Mesodermal cell (in vitro differentiated cells): ENCODE measurements at regions not wholly inside any gene's neighbourhood (a gene's known extent, or its start where the extent isn't known, plus 50 kb on each side); places are given as distances from the start of the nearest gene placed in this dataset.
A peak's percentile ranks its signal among the peaks of the same experiment; 100 is the strongest.
"Not testable (repeated sequence)": the region's sequence is repeated elsewhere in the genome, so short reads cannot be mapped to it uniquely, and the experiment has no call there.

Experiments used
- H3K27ac ChIP-seq: 2 replicates; pipeline ENCODE4 v1.7.0; 2013; ENCODE audit warnings: mild to moderate bottlenecking, low read depth, low read length, moderate library complexity; ENCODE audit not compliant: severe bottlenecking
- H3K36me3 ChIP-seq: 2 replicates; pipeline ENCODE4 v1.7.1; 2013; ENCODE audit warnings: mild to moderate bottlenecking, low read length, moderate library complexity; ENCODE audit not compliant: control insufficient read depth, insufficient read depth
- H3K4me1 ChIP-seq: one replicate; pipeline ENCODE4 v1.7.1; 2013; ENCODE audit warnings: mild to moderate bottlenecking, low read length; ENCODE audit not compliant: insufficient read depth, control insufficient read depth, poor library complexity, severe bottlenecking
- H3K4me3 ChIP-seq: 2 replicates; pipeline ENCODE4 v1.7.0; 2013; ENCODE audit warnings: low read length, control low read depth, mild to moderate bottlenecking; ENCODE audit not compliant: insufficient read depth, poor library complexity, severe bottlenecking; ENCODE audit errors: extremely low read depth
- H3K9me3 ChIP-seq: 2 replicates; pipeline ENCODE4 v1.7.1; 2013; ENCODE audit warnings: mild to moderate bottlenecking, low read length, moderate library complexity; ENCODE audit not compliant: control insufficient read depth
- WGBS, 2 experiments: methylation state at CpG; one replicate each; pipeline ENCODE4 v1.1.5; 2013; ENCODE audit warnings: missing lambda C conversion rate in 2 of 2; ENCODE audit not compliant: insufficient coverage in 2 of 2; 5-methylcytosine and 5-hydroxymethylcytosine counted together

DNA sequence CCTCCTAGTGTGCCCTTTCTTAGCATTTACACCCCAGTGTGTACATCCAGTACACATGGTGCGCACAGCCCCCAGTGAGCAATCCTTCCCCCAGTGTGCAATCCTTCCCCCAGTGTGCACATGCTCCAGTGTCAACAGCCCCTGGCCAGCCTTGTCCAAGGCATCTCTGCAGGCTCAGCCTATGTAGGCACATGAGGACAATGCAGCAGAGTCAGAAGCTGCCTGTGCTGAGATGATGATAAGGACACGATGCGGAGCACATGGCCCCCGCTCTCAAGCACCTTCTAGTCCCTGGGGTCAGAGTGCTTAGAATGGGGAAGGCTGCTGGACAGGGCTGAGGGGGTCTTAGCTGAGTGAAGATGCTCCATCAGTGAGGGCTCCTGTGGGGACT is 69.8 kb downstream of the GADD45G start:
- H3K36me3 ChIP-seq, result no peaks in the 10 kb centered on the region
- no peak overlapping the region for H3K27ac ChIP-seq
- no peaks in the 10 kb centered on the region for H3K9me3 ChIP-seq
- H3K4me1 ChIP-seq, result peaks cover 14% of the 10 kb centered on the region
- H3K4me3 ChIP-seq, result no peak overlapping the region
- WGBS, 2 experiments, result 89 to 94% methylated on average over 4 of the region's 4 CpGs

DNA sequence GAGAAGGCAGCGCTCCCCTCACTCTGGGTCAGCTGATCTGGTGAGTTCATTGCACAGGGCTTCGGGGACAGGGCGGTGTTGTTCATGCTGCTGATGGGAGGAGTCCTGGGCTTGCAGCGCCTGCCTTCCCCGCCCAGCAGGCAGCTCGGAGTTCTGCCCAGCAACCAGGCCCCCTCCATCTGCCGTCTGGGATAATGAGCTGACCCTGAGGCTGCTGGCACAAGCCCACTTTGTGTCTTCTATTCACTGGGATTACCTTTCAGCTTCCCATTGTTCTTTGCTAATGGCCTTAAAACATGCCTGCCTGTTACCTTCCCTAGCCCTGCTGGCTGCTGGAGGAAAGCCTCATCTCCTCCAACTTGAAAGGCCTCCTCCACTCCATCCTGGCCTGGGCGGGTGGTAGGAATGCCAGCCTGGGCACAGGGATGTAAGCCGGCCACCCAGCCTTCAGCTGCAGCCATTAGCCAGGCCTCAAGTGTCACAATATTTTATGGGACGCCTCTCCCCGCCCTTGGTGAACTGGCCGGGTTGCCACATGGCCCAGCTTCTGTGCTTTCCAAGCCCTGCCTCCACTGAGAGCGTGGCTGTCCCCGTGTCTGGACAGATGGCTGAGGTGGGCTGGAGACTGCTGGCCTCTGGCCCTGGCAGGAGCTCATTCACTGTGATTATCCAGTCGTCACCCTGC is 70.4 kb downstream of the GADD45G start:
- no peaks in the 10 kb centered on the region for H3K36me3 ChIP-seq
- H3K9me3 ChIP-seq, result no peaks in the 10 kb centered on the region
- peaks cover 14% of the 10 kb centered on the region for H3K4me1 ChIP-seq
- peak overlapping the region; percentile 33 for H3K27ac ChIP-seq
- WGBS, 2 experiments, result 53 to 54% methylated on average over 11 to 14 of the region's 15 CpGs
- no peak overlapping the region for H3K4me3 ChIP-seq

DNA sequence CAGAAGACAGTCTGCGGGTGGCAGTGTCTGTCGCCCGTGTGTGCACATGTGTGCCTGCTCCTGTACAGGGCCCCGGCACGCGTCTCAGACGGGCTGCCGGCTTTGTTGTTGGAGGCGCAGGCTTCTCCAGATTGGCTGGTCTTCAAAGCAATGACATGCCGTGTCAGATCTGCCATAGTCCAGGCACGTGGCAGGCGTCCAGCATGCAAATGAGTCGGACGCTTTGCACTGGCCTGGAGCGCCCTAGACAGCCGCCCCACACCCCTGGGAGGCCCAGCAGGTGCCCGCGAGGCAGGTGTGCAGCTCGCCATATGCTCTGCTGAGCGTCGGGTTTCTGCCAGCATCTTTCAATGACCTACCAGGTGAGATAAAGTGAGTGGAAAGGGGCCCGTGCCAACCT is 71.5 kb downstream of the GADD45G start:
- Histone ChIP-seq H3K4me3 (no peak overlapping the region), H3K27ac (no peak overlapping the region), H3K36me3 (no peaks in the 10 kb centered on the region), H3K4me1 (peaks cover 14% of the 10 kb centered on the region), H3K9me3 (no peaks in the 10 kb centered on the region)
- 89 to 98% methylated on average over 21 to 22 of the region's 22 CpGs for WGBS, 2 experiments

DNA sequence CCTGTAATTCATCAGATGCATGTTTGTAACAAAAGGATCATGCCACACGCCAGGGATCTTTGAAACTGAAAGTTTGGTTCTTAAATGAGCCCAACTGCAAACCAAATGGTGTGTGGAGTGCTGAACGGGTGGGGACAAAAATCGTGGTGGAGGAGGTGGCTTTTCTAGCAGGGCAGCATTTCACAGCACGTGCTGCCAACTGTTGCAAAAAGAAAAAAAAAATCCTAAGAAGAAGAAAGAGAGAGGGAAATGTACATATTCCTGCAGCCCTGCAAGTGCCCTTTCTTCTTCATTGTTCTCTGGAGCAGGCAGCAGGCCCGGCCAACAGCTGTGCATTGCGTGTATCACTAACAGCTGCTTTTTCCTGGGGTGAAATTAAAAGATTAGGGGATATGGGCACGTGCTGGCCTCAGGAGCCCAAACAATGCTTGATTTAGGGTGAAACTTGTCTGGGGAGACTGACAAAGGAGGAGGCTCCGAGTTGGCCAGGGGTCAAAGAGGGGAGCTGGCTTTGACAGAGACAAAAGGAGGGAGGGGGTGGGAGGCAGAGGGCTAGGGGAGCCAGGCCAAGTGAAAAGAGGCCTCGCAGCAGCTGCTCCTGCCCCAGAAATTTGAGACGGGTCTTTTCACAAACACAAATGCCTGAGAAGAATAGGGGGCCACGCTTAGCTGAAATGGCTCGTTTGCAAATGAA is 73.0 kb downstream of the GADD45G start:
- 21 to 24% methylated on average over 10 of the region's 12 CpGs for WGBS, 2 experiments
- Histone ChIP-seq H3K27ac (peak overlapping the region; percentile 36), H3K4me3 (no peak overlapping the region), H3K9me3 (no peaks in the 10 kb centered on the region), H3K4me1 (peaks cover 14% of the 10 kb centered on the region), H3K36me3 (no peaks in the 10 kb centered on the region)

DNA sequence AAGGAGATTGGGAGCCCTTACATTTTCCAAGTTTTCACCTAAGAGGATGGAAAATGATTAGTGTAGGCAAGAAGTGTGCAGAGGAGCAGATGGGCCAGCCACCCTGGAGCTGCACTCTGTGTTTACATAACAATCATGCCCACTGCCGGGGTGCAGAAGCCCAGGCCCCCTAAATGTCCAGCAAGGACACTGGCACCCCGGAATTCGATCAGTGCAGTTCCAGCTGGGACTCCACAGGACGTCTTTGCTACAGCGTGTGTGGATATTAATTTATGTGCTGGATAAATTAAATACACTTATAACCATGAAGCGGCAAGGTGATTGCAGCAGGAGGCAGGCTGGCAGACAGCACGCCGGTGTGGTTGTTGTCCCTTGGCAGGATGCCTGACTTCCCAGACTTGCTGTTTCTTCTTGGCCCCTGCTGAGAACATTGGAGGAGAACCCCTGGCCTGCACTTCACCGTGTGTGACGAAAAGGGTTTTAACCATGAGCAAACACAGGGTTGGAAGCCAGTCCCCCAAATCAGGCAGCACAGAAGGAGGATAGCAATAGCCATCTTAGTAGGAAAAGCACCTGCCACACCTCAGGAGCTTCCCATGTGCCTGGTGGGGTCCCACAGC is 73.7 kb downstream of the GADD45G start:
- H3K9me3 ChIP-seq, result no peaks in the 10 kb centered on the region
- 40 to 63% methylated on average over 6 to 8 of the region's 10 CpGs for WGBS, 2 experiments
- no peak overlapping the region for H3K4me3 ChIP-seq
- no peak overlapping the region for H3K27ac ChIP-seq
- no peaks in the 10 kb centered on the region for H3K36me3 ChIP-seq
- H3K4me1 ChIP-seq, result peaks cover 14% of the 10 kb centered on the region

DNA sequence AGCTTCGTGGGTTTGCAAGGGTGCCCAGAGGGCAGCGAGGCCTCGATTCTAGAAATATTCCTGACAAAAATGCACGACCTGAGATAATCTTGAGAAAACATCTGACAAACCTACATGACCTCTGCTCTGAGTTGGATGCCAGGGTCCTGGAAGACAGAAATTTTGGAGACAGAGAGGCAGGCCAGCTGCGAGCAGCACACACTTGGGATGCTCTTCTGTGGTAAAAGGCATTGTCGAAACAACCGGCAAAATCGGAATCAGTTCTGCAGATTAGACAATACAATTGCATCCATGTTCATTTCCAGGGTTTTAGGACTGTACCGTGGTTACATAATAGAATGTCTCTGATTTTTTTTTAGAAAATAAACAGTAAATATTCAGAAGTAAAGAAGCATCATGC is 74.2 kb downstream of the GADD45G start:
- H3K4me1 ChIP-seq, result peaks cover 14% of the 10 kb centered on the region
- no peak overlapping the region for H3K27ac ChIP-seq
- H3K9me3 ChIP-seq, result no peaks in the 10 kb centered on the region
- no peak overlapping the region for H3K4me3 ChIP-seq
- 71 to 88% methylated on average over 7 to 8 of the region's 9 CpGs for WGBS, 2 experiments
- no peaks in the 10 kb centered on the region for H3K36me3 ChIP-seq

DNA sequence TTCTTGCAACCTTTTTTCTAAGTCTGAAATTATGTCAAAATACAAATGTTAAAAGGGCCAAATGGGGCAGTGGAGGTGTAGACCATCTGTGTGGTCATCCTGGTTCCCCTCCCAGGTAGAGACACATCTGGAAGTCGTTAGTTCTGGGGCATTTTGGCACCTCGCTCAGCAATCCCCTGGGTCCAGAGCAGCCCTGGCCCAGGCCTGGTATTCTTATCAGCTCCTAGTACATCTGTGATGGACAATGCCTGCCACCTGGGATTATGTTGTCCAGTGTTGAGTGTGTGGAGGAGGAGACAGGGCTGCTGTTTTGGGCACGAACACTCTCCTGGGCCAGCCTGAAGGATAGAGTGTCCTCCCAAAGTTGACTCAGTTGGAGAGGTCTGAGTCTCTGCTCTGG is 74.8 kb downstream of the GADD45G start:
- H3K9me3 ChIP-seq, result no peaks in the 10 kb centered on the region
- 86 to 96% methylated on average over 3 of the region's 3 CpGs for WGBS, 2 experiments
- no peak overlapping the region for H3K27ac ChIP-seq
- peaks cover 14% of the 10 kb centered on the region for H3K4me1 ChIP-seq
- no peak overlapping the region for H3K4me3 ChIP-seq
- no peaks in the 10 kb centered on the region for H3K36me3 ChIP-seq

DNA sequence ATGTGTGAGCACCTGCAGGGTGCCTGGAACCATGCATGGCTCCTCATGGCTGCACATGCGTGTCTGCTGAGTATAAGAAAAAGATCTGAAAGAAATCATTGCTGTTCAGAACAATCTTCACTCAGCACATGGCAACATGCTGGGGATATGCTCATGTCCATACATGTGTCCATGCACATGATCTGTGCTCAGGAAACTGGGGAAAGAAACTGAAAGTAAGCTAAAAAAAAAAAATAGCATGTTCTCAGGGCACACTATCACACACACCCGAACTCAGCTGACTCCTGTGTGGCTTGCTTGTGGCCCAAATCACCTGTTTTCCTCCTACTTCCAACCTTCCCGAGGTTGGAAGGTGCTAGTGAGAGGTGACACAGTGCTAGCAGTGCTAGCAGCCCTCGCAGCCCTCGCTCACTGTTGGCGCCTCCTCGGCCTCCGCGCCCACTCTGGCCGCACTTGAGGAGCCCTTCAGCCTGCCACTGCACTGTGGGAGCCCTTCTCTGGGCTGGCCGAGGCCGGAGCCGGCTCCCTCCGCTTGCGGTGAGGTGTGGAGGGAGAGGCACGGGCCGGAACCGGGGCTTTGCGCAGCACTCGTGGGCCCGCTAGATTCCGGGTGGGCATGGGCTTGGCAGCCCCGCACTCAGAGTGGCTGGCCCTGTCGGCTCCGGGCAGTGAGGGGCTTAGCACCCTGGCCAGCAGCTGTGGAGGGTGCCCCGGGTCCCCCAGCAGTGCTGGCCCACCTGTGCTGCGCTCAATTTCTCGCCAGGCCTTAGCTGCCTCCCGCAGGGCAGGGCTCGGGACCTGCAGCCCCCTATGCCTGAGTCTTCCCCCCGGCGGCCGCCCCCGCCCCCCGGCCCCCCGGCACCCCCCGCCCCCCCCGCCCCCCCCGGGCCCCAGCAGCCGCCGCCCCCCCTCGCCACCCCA is 76.0 kb downstream of the GADD45G start:
- Histone ChIP-seq H3K36me3 (no peaks in the 10 kb centered on the region), H3K9me3 (no peaks in the 10 kb centered on the region), H3K4me1 (peaks cover 9% of the 10 kb centered on the region), H3K4me3 (no peak overlapping the region), H3K27ac (no peak overlapping the region)
- WGBS, 2 experiments, result 85 to 92% methylated on average over 22 to 23 of the region's 42 CpGs

DNA sequence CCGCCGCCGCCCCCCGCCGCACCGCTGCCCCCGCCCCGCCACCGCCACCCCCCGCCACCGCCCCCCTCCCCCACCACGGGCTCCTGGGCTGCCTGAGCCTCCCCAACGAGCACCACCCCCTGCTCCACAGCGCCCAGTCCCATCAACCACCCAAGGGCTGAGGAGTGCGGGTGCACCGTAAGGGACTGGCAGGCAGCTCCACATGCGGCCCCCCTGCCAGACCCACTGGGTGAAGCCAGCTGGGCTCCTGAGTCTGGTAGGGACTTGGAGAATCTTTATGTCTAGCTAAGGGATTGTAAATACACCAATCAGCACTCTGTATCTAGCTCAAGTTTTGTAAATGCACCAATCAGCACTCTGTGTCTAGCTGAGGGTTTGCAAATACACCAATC is 76.7 kb downstream of the GADD45G start:
- not testable (repeated sequence) for H3K36me3 ChIP-seq, H3K27ac ChIP-seq, H3K9me3 ChIP-seq, H3K4me1 ChIP-seq, H3K4me3 ChIP-seq
- no CpG with 5 or more reads among the region's 17 CpGs for WGBS, 2 experiments

DNA sequence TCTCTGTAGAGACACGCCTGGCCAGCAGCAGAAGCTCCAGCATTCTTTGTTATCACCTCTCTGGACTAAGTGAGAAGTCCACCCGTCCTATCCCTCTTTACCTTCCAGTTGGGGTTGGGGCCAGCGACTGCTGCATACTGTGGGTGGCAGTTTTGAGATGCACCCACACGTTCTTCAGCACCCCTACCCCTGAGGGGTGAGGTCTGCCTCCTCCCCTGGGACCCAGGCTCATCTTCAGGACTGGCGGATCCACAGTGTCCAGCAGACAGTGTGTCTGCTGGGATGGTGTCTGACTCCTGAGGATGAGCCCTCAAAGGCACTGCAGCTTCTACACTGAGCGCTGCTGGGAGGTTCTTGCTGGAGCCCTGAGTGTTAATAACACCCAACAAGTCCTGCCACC is 78.8 kb downstream of the GADD45G start:
- Histone ChIP-seq H3K4me1 (no peaks in the 10 kb centered on the region), H3K4me3 (no peak overlapping the region), H3K27ac (no peak overlapping the region), H3K9me3 (no peaks in the 10 kb centered on the region), H3K36me3 (no peaks in the 10 kb centered on the region)
- WGBS, 2 experiments, result 83 to 90% methylated on average over 1 to 2 of the region's 6 CpGs
